ENCODE measurements at regions not wholly inside any gene's neighbourhood (a gene's known extent, or its start where the extent isn't known, plus 50 kb on each side); places are given as distances from the start of the nearest gene placed in this dataset.

- TF ChIP-seq, protein P1, sequence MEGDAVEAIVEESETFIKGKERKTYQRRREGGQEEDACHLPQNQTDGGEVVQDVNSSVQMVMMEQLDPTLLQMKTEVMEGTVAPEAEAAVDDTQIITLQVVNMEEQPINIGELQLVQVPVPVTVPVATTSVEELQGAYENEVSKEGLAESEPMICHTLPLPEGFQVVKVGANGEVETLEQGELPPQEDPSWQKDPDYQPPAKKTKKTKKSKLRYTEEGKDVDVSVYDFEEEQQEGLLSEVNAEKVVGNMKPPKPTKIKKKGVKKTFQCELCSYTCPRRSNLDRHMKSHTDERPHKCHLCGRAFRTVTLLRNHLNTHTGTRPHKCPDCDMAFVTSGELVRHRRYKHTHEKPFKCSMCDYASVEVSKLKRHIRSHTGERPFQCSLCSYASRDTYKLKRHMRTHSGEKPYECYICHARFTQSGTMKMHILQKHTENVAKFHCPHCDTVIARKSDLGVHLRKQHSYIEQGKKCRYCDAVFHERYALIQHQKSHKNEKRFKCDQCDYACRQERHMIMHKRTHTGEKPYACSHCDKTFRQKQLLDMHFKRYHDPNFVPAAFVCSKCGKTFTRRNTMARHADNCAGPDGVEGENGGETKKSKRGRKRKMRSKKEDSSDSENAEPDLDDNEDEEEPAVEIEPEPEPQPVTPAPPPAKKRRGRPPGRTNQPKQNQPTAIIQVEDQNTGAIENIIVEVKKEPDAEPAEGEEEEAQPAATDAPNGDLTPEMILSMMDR (IDR thresholded peaks at IDR 0.05), result no peak
- TF ChIP-seq POLR2A (IDR thresholded peaks at IDR 0.05), result no peak
Observed at GRCh38 chr4:175504318-175504717, 307.7 kb downstream of the GPM6A start.

Data from testis (tissue), 2 donors.